ENCODE measurements at regions not wholly inside any gene's neighbourhood (a gene's known extent, or its start where the extent isn't known, plus 50 kb on each side); places are given as distances from the start of the nearest gene placed in this dataset.
"Not testable (repeated sequence)": the region's sequence is repeated elsewhere in the genome, so short reads cannot be mapped to it uniquely, and the experiment has no call there.

GRCh38 chr11:100409267-100409666 is 277.8 kb upstream of the ARHGAP42 start:
- H3K4me1 ChIP-seq (ENCODE audit: control insufficient read depth, extremely low read depth, insufficient read depth, low read length); H3K36me3 ChIP-seq (ENCODE audit: control insufficient read depth, insufficient read depth, low read length); H3K27me3 ChIP-seq (ENCODE audit: control insufficient read depth, insufficient read depth, low read length); H3K4me3 ChIP-seq (replicated peaks in 1 of 4; ENCODE audit: control extremely low read depth in 1 of 4, insufficient read depth in 1 of 4, low read depth in 3 of 4, low read length in 4 of 4); H3K9me3 ChIP-seq (ENCODE audit: control insufficient read depth, insufficient read depth, low read depth, low read length); H3K9ac ChIP-seq (ENCODE audit: insufficient read depth, low read length); H3K4me2 ChIP-seq (ENCODE audit: extremely low read depth, insufficient read depth, low read length); H3K79me2 ChIP-seq (ENCODE audit: control insufficient read depth, insufficient read depth, low read length); DNase-seq (ENCODE audit: low read depth in 2 of 2); H3K27ac ChIP-seq (ENCODE audit: insufficient read depth, low read length); H4K20me1 ChIP-seq (ENCODE audit: control insufficient read depth, extremely low read depth, insufficient read depth, low read length); H2AFZ ChIP-seq (ENCODE audit: low read length): not testable (repeated sequence)

DNA sequence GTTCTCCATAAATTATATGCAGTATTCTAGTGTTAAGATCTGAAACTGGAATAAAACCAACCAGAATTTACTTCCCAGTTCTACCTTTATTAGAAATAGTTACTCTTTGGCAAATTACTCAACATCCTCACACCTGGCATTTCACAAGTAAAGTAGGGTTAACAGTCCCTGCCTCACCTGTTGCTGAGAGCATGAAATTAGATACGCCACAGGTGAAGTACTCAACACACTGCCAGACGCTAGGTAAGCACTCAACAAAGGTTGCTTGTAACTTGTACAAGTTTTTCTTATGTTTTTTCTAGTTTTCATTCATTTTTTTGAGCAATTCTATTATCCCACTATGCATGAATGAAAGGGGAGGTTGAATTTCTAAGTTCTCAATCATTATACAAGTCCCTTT is 267.6 kb upstream of the ARHGAP42 start:
- no peak overlapping the region for H2AFZ ChIP-seq (ENCODE audit: low read length)
- TF ChIP-seq, protein P1, sequence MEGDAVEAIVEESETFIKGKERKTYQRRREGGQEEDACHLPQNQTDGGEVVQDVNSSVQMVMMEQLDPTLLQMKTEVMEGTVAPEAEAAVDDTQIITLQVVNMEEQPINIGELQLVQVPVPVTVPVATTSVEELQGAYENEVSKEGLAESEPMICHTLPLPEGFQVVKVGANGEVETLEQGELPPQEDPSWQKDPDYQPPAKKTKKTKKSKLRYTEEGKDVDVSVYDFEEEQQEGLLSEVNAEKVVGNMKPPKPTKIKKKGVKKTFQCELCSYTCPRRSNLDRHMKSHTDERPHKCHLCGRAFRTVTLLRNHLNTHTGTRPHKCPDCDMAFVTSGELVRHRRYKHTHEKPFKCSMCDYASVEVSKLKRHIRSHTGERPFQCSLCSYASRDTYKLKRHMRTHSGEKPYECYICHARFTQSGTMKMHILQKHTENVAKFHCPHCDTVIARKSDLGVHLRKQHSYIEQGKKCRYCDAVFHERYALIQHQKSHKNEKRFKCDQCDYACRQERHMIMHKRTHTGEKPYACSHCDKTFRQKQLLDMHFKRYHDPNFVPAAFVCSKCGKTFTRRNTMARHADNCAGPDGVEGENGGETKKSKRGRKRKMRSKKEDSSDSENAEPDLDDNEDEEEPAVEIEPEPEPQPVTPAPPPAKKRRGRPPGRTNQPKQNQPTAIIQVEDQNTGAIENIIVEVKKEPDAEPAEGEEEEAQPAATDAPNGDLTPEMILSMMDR (conservative IDR thresholded peaks at IDR 0.05 in 1 of 2, IDR thresholded peaks at IDR 0.05 in 1 of 2; ENCODE audit: low read depth in 1 of 2, low read length in 2 of 2) = no peak
- TF ChIP-seq EZH2 (IDR thresholded peaks at IDR 0.05; ENCODE audit: low read length, missing control alignments) = no peak
- no peak overlapping the region for H3K27ac ChIP-seq (ENCODE audit: insufficient read depth, low read length)
- H3K36me3 ChIP-seq (ENCODE audit: control insufficient read depth, insufficient read depth, low read length) = no peaks in the 10 kb centered on the region
- no peak overlapping the region for H3K4me3 ChIP-seq (replicated peaks in 1 of 4; ENCODE audit: control extremely low read depth in 1 of 4, insufficient read depth in 1 of 4, low read depth in 3 of 4, low read length in 4 of 4)
- no peaks in the 10 kb centered on the region for H3K79me2 ChIP-seq (ENCODE audit: control insufficient read depth, insufficient read depth, low read length)
- H3K27me3 ChIP-seq (ENCODE audit: control insufficient read depth, insufficient read depth, low read length) = no peaks in the 10 kb centered on the region
- no peak for DNase-seq (ENCODE audit: low read depth in 2 of 2)
- no peaks in the 10 kb centered on the region for H4K20me1 ChIP-seq (ENCODE audit: control insufficient read depth, extremely low read depth, insufficient read depth, low read length)
- no peaks in the 10 kb centered on the region for H3K9me3 ChIP-seq (ENCODE audit: control insufficient read depth, insufficient read depth, low read depth, low read length)
- H3K4me1 ChIP-seq (ENCODE audit: control insufficient read depth, extremely low read depth, insufficient read depth, low read length) = no peaks in the 10 kb centered on the region
- H3K9ac ChIP-seq (ENCODE audit: insufficient read depth, low read length) = no peak overlapping the region
- no peak overlapping the region for H3K4me2 ChIP-seq (ENCODE audit: extremely low read depth, insufficient read depth, low read length)

- TF ChIP-seq, protein P1 (conservative IDR thresholded peaks at IDR 0.05 in 1 of 2, IDR thresholded peaks at IDR 0.05 in 1 of 2; ENCODE audit: low read depth in 1 of 2, low read length in 2 of 2) = no peak
- Histone ChIP-seq H3K36me3 (ENCODE audit: control insufficient read depth, insufficient read depth, low read length) (no peaks in the 10 kb centered on the region), H3K27ac (ENCODE audit: insufficient read depth, low read length) (no peak overlapping the region), H3K4me2 (ENCODE audit: extremely low read depth, insufficient read depth, low read length) (no peak overlapping the region), H3K4me3 (replicated peaks in 1 of 4; ENCODE audit: control extremely low read depth in 1 of 4, insufficient read depth in 1 of 4, low read depth in 3 of 4, low read length in 4 of 4) (no peak overlapping the region), H3K4me1 (ENCODE audit: control insufficient read depth, extremely low read depth, insufficient read depth, low read length) (no peaks in the 10 kb centered on the region), H3K79me2 (ENCODE audit: control insufficient read depth, insufficient read depth, low read length) (no peaks in the 10 kb centered on the region), H2AFZ (ENCODE audit: low read length) (no peak overlapping the region), H3K9ac (ENCODE audit: insufficient read depth, low read length) (no peak overlapping the region), H3K9me3 (ENCODE audit: control insufficient read depth, insufficient read depth, low read depth, low read length) (no peaks in the 10 kb centered on the region), H4K20me1 (ENCODE audit: control insufficient read depth, extremely low read depth, insufficient read depth, low read length) (no peaks in the 10 kb centered on the region), H3K27me3 (ENCODE audit: control insufficient read depth, insufficient read depth, low read length) (no peaks in the 10 kb centered on the region)
- DNase-seq (ENCODE audit: low read depth in 2 of 2) = no peak
Measured at GRCh38 chr11:100434821-100435641, 252.1 kb upstream of the ARHGAP42 start.
